PC-9 (cell line): ENCODE measurements at regions not wholly inside any gene's neighbourhood (a gene's known extent, or its start where the extent isn't known, plus 50 kb on each side); places are given as distances from the start of the nearest gene placed in this dataset.
A peak's percentile ranks its signal among the peaks of the same experiment; 100 is the strongest.

Experiments used
- BruUV-seq: library from RNA; stranded (reverse); fragments of 400-500 nt; replicated peaks from 2 replicates; lab custom pipeline; 2021; lab: Mats Ljungman, UMichigan
- CTCF ChIA-PET: fragments of 300-600 bp; sonication (Branson Sonifier 250); formaldehyde crosslinking; loops from one replicate; lab custom pipeline; 2022; ENCODE audit warnings: antibody characterized with exemption; lab: Charles Lee
- POLR2A ChIA-PET: fragments of 300-600 bp; sonication (Branson Sonifier 250); formaldehyde crosslinking; loops from one replicate; lab custom pipeline; 2022; ENCODE audit warnings: antibody characterized with exemption; ENCODE audit not compliant: unreplicated experiment; lab: Charles Lee
- DNase-seq, 2 experiments: peaks; one replicate each; pipeline versions ENCODE4 v3.0.0 to v3.0.0-alpha.2; 2015 to 2022; ENCODE audit warnings: mixed read lengths in 1 of 2
- H2AFZ ChIP-seq: fragments of 200-600 bp; sonication (generic); 2 replicates; pipeline ENCODE4 v1.8.1; 2017; ENCODE audit warnings: antibody characterized with exemption
- H3F3A ChIP-seq: fragments of 200-600 bp; sonication (generic); 2 replicates; pipeline ENCODE4 v1.8.1; 2017; ENCODE audit warnings: antibody characterized with exemption, mild to moderate bottlenecking, low read depth; ENCODE audit not compliant: insufficient read depth
- H3K27ac ChIP-seq: fragments of 200-600 bp; sonication (generic); 2 replicates; pipeline ENCODE4 v1.6.1; 2016; ENCODE audit warnings: mixed run types
- H3K27me3 ChIP-seq: fragments of 200-600 bp; sonication (generic); 2 replicates; pipeline ENCODE4 v1.6.1; 2016; ENCODE audit warnings: low read depth, mixed run types; ENCODE audit not compliant: insufficient read depth
- H3K36me3 ChIP-seq: fragments of 200-600 bp; sonication (generic); 2 replicates; pipeline ENCODE4 v1.6.1; 2016; ENCODE audit warnings: low read depth, mixed run types
- H3K4me1 ChIP-seq: fragments of 200-600 bp; sonication (generic); replicated peaks from 2 replicates; pipeline ENCODE4 v1.6.1; 2016; ENCODE audit warnings: mixed run types; ENCODE audit not compliant: insufficient read depth
- H3K4me2 ChIP-seq: fragments of 200-600 bp; sonication (generic); 2 replicates; pipeline ENCODE4 v1.6.1; 2017; ENCODE audit warnings: mixed run types
- H3K4me3 ChIP-seq: fragments of 200-600 bp; sonication (generic); 2 replicates; pipeline ENCODE4 v1.6.1; 2016; ENCODE audit warnings: mixed run types
- H3K79me2 ChIP-seq: fragments of 200-600 bp; sonication (generic); 2 replicates; pipeline ENCODE4 v1.6.1; 2017; ENCODE audit warnings: low read depth, mixed run types
- H3K9me2 ChIP-seq: fragments of 200-600 bp; sonication (generic); 2 replicates; pipeline ENCODE4 v1.8.1; 2017; ENCODE audit warnings: mild to moderate bottlenecking; ENCODE audit not compliant: insufficient read depth
- H3K9me3 ChIP-seq: fragments of 200-600 bp; sonication (generic); 2 replicates; pipeline ENCODE4 v1.8.1; 2016; ENCODE audit warnings: low read depth; ENCODE audit not compliant: insufficient read depth
- H4K20me1 ChIP-seq: fragments of 200-600 bp; sonication (generic); 2 replicates; pipeline ENCODE4 v1.8.1; 2017; ENCODE audit not compliant: insufficient read depth
- CTCF ChIP-seq: fragments of 200-600 bp; sonication (generic); conservative IDR thresholded peaks from 2 replicates; pipeline ENCODE4 v1.6.1; 2017; ENCODE audit warnings: mixed run types, antibody characterized with exemption, mild to moderate bottlenecking, moderate library complexity
- EZH2 ChIP-seq: fragments of 200-600 bp; sonication (generic); IDR thresholded peaks from 2 replicates; pipeline ENCODE4 v1.8.0; 2017; ENCODE audit warnings: antibody characterized with exemption, low read depth
- intact Hi-C: fragments of 100-400 bp; cut with micrococcal nuclease; formaldehyde crosslinking; loops from one replicate; pipeline ENCODE4 v1.10.0; 2022; ENCODE audit not compliant: unreplicated experiment

GRCh38 chr13:77417897-77418296 lies 91.0 kb upstream of the MYCBP2 start:
- intact Hi-C loops, result no loop called here
- H4K20me1 ChIP-seq, result no peaks in the 10 kb centered on the region
- no peaks in the 10 kb centered on the region for H3K79me2 ChIP-seq
- H2AFZ ChIP-seq, result peak overlapping the region; percentile 69; the same call in 1 of the 2 replicates
- H3F3A ChIP-seq, result no peaks in the 10 kb centered on the region
- no peaks in the 10 kb centered on the region for H3K36me3 ChIP-seq
- no peaks in the 10 kb centered on the region for H3K9me3 ChIP-seq
- peak overlapping the region; percentile 33; the same call in 1 of the 2 replicates for H3K27ac ChIP-seq
- no peaks in the 10 kb centered on the region for H3K27me3 ChIP-seq
- TF ChIP-seq CTCF (no peak), EZH2 (no peak)
- peak in 1 of 2 experiments; percentile 62 for DNase-seq
- peaks cover 27% of the 10 kb centered on the region for H3K4me1 ChIP-seq
- H3K9me2 ChIP-seq, result no peaks in the 10 kb centered on the region
- peak overlapping the region; percentile 41 for H3K4me2 ChIP-seq
- CTCF ChIA-PET, result no interaction called here
- POLR2A ChIA-PET, result no interaction called here
- BruUV-seq, result no TSS peak
- no peak overlapping the region for H3K4me3 ChIP-seq

- intact Hi-C loops, result no loop called here
- CTCF ChIA-PET, result no interaction called here
These were observed 89.8 kb upstream of the MYCBP2 start for GRCh38 chr13:77416666-77417212.

GRCh38 chr13:77415253-77416071 lies 88.6 kb upstream of the MYCBP2 start:
- Histone ChIP-seq H3K9me3 (no peaks in the 10 kb centered on the region), H3K4me1 (peaks cover 18% of the 10 kb centered on the region; the same call in 1 of the 2 replicates), H3K36me3 (no peaks in the 10 kb centered on the region), H3K9me2 (no peaks in the 10 kb centered on the region), H2AFZ (no peak overlapping the region; the same call in 1 of the 2 replicates), H3K27ac (no peak overlapping the region), H3K79me2 (no peaks in the 10 kb centered on the region), H4K20me1 (no peaks in the 10 kb centered on the region), H3K4me3 (no peak overlapping the region), H3K27me3 (no peaks in the 10 kb centered on the region), H3K4me2 (no peak overlapping the region), H3F3A (no peaks in the 10 kb centered on the region)
- BruUV-seq, result no TSS peak
- intact Hi-C loops, result no loop called here
- TF ChIP-seq CTCF (no peak), EZH2 (no peak)
- DNase-seq, result no peak
- CTCF ChIA-PET, result no interaction called here
- POLR2A ChIA-PET, result no interaction called here

More at GRCh38 chr13:77416666-77417212, 89.8 kb upstream of the MYCBP2 start:
- Histone ChIP-seq H3K36me3 (no peaks in the 10 kb centered on the region), H3K9me2 (no peaks in the 10 kb centered on the region), H3K4me1 (peaks cover 18% of the 10 kb centered on the region; the same call in 1 of the 2 replicates), H3K4me3 (no peak overlapping the region), H3F3A (no peaks in the 10 kb centered on the region), H3K27ac (no peak overlapping the region), H4K20me1 (no peaks in the 10 kb centered on the region), H3K9me3 (no peaks in the 10 kb centered on the region), H3K79me2 (no peaks in the 10 kb centered on the region), H3K4me2 (no peak overlapping the region), H3K27me3 (no peaks in the 10 kb centered on the region), H2AFZ (no peak overlapping the region; the same call in 1 of the 2 replicates)
- no peak for DNase-seq
- no TSS peak for BruUV-seq
- POLR2A ChIA-PET, result no interaction called here
- TF ChIP-seq EZH2, result no peak
- TF ChIP-seq CTCF, result no peak
